Fibroblast of skin of scalp (primary cell): ENCODE measurements at regions not wholly inside any gene's neighbourhood (a gene's known extent, or its start where the extent isn't known, plus 50 kb on each side); places are given as distances from the start of the nearest gene placed in this dataset.
A peak's percentile ranks its signal among the peaks of the same experiment; 100 is the strongest.

Experiments used
- DNase-seq: peaks from one replicate; pipeline ENCODE4 v3.0.0-alpha.2; 2013

DNA sequence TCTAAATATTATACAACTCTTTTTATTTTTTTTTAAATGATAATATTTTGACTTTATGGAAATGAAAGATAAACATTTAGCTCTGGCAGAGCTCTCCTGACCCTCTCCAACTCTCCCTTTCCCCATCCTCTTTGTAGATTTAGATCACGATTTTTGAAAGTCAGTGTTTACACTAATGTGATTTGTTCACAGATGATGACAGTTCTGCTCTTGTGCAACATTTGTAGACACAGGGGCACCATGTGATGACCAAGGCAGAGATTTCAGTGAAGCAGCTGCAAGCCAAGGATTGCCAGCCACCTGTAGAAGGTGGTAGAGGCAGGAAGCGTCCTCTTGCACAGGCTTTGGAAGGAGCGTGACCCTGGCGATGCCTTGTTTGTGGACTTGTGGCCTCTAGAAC lies 483.2 kb downstream of the QKI start:
- DNase-seq: no peak

GRCh38 chr6:163897030-163897429 lies 482.5 kb downstream of the QKI start:
- no peak for DNase-seq

GRCh38 chr6:163895162-163895561 lies 480.6 kb downstream of the QKI start:
- no peak for DNase-seq

GRCh38 chr6:163893609-163894189 lies 479.2 kb downstream of the QKI start:
- no peak for DNase-seq

DNA sequence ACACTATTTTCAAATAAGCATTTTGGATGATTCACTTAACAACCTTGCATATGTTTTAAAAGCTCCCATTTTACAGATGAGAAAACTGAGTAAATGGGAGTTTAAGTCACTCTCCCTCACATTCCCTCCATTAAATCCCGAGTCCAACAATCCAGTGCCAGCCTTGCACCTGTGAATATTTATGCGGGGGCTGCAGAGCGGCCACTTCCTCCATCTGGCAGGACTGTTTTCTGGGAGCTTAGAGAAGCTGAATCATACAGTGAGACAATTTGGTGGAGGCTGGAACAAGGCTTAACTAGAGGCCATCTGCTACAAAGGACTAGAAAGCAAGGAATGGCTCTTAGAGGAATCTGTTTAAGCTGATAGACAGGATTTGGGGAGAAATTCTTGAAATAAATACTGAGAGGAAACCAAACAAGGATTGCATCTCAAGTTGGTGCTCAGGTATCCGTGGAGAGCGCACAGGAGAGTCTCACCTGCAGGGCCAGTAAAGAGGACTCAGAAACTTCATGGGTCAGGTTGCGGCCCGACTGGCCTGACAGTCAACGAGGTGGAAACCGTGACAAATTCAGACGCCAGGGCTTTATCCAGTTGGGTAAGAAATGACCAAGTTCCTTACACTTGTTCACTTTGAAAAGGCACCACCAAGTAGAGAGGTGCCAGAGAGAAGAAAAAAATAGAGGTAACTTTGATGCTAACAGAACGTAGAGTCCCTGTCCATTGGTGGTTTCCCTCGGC lies 478.5 kb downstream of the QKI start:
- no peak for DNase-seq

GRCh38 chr6:163889904-163890514 lies 475.5 kb downstream of the QKI start:
- no peak for DNase-seq

- DNase-seq: no peak
Measured at GRCh38 chr6:163888030-163888819, 473.7 kb downstream of the QKI start.

DNA sequence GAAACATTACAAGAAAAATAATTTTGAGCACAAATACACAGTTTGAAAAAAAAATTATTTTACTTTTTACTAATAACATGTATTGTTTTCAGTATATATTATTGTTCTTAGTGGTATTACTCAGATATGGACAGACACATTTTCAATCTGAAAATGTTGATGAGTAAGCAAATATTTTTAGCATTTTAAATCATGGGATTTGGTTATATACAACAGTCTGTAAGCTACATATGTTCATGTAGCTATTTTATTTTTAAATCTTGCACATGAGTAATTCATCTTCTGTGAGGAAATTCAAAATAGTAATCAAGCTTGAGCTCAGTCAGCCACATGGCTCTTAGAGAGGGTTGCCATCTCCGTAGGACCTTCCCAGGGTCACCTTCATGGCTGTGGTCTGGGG lies 471.9 kb downstream of the QKI start:
- DNase-seq: no peak

- no peak for DNase-seq
Measured at GRCh38 chr6:163883984-163884383, 469.5 kb downstream of the QKI start.

DNA sequence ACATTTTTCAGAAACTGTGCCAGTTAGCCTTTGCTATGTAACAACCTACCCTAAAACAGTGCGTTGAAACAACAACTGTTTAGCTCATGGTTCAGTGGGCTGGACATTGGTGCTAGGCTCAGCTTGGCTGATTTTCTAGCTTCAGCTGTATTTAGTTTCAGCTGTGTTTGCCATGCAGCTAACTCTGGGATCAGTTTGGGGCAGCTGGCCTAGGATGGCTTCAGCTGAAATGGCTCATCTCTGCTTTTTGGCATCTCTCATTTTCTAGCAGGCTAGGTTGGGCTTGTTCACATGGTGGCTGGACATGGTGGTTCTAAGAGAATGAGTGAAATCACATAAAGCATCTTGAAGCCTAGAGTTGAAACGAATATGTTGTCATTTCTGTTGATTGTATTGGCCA lies 464.2 kb downstream of the QKI start:
- no peak for DNase-seq

GRCh38 chr6:163877877-163878639 lies 463.5 kb downstream of the QKI start:
- DNase-seq: no peak

DNA sequence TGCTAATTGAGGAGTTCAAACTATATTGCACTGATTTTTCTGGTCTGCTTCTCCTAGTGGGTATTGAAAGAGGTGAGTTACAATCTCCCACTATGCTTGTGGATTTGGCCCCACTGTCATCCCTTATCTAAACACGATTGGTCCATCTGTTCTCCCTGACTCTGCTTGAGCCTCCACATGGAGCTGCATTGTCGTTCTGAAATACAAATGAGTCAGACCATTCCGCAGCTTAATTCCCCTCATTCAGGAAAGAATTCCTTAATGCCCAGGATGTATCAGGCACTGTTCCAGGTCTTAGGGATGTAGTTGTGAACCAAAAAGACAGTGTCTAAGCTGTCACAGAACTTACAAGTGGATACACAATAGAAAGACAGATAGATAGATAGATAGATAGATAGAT lies 461.9 kb downstream of the QKI start:
- DNase-seq: no peak

DNA sequence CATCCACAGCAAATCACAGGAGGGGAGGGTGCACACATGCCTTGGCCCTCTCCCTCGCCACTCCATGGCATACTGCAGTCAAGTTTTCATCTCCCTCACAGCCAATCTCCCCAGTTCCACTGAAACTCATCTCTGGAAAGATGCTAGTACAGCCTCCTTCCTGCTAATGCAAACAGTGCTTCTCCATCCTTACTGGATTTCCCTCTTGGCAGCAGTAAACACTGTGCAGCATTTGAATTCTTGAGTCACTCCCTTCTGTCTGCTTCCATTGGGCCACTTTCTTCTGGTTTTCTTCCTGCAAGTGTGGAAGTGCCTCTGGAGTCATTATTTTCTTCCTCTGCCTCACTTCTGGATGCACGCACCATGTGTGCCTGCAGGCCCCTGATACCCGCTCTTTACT lies 460.3 kb downstream of the QKI start:
- no peak for DNase-seq

- DNase-seq: peak; percentile 96
Measured at GRCh38 chr6:163872335-163872734, 457.8 kb downstream of the QKI start.

- DNase-seq: no peak
Measured at GRCh38 chr6:163871616-163872015, 457.1 kb downstream of the QKI start.

- no peak for DNase-seq
Measured at GRCh38 chr6:163867518-163868292, 453.2 kb downstream of the QKI start.

GRCh38 chr6:163866192-163866591 lies 451.7 kb downstream of the QKI start:
- DNase-seq: no peak

DNA sequence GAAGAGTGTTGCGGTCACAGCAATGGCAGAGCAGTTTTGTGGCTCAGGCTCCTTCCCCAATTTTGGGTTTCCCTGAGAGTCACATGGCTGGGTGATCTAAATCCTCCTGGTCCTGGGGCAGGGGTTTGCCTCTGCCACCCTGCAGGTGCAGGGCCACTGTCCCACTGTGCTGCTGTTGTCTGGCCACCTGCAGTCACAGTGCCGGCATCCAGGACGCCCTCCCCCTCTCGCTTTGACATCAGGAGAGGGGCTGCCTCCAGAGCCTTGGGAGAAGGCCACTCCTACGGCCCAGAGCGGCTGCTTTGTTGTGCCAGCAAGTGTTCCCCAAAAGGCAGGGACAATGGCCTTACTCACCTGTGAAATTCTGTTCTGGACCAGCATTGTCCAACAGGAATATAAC lies 449.0 kb downstream of the QKI start:
- no peak for DNase-seq

DNA sequence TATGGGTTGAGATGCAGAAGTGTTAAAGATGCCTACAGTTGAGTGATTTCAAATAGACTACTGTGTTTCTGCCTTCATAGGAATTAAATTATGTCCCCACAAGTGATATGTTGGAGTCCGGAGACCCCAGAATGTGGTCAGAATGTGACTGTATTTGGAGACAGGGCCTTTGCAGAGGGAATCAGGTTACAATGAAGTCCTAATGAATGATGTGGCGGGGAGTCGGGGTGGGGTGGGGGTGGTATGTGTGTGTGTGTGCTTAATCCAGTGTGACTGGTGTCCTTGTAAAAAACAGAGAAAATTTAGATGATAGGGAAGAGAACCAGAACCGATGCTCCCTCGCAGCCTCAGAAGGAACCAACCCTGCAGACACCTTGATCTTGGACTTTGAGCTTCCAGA lies 448.2 kb downstream of the QKI start:
- DNase-seq: peak; percentile 28

GRCh38 chr6:163861627-163862026 lies 447.1 kb downstream of the QKI start:
- DNase-seq: no peak

DNA sequence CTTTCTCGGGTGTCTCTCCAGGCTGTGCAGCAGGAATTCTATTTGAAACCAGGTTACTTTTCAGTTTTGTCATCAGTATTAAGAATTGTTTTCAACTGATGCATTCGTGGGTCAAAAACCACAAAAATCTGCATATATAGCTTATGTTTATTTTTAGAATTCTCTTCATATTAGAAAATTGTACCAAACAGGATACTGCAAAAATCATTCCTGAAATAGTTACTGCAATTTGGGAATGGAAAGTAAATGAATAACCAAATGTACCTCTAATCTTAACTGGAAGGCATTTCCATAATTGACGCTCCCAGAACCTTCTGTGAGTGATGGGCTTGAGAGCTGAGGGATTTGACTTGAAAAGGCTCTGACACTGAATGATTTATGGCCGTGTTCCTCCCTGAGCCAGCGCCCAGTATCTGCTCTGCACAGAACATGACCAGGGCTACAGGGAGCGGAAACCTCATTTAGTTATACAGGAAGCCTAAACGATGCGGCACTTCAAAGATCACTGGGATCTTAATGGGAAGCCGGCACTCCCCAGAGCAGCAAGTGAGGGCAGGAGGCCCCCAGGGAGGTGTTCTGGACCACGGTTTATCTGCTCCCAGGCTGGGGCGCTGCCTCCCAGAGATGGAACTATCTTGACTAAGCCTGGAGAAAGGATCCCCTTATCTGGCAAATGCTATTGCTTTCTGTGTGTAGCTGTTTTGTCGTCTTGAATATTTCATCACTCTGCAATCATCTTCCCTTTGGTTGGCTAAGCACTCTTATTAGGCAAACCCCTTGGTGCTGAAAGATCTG lies 446.0 kb downstream of the QKI start:
- DNase-seq: peak; percentile 82
